A549 (cell line): ENCODE measurements at regions not wholly inside any gene's neighbourhood (a gene's known extent, or its start where the extent isn't known, plus 50 kb on each side); places are given as distances from the start of the nearest gene placed in this dataset.

Experiments used
- ATAC-seq, 2 experiments: fragments of 200-7000 bp in 1 of 2; fragments of >200 bp in 1 of 2; cut with Nextera tagmentation in 1 of 2; cut with Tn5 transposase in 1 of 2; 3 replicates each; pipeline versions ENCODE4 v1.8.0 to v1.9.1; 2018 to 2020; ENCODE audit warnings: mild to moderate bottlenecking in 1 of 2, moderate library complexity in 1 of 2
- CTCF ChIA-PET: fragments of 300-600 bp; sonication (Branson Sonifier 250); formaldehyde crosslinking; extraction: SDS; loops from one replicate; lab custom pipeline; 2021; ENCODE audit warnings: antibody characterized with exemption, inconsistent platforms; lab: Yijun Ruan, JAX
- POLR2A ChIA-PET: fragments of 350-600 bp; formaldehyde crosslinking; extraction: SDS; loops from one replicate; lab custom pipeline; 2021; ENCODE audit warnings: antibody characterized with exemption, inconsistent platforms; lab: Yijun Ruan, JAX
- DNase-seq, 2 experiments: peaks; one replicate each; pipeline versions ENCODE4 v3.0.0 to v3.0.0-alpha.2; 2011 to 2016; ENCODE audit warnings: low read depth in 1 of 2, low spot score in 1 of 2
- FAIRE-seq: peaks from 2 replicates; lab custom pipeline; 2011; peaks lifted over from hg19 to GRCh38; lab: Jason Lieb, UNC
- H3K27ac ChIP-seq, 2 experiments: fragments of >200 bp; sonication (Bioruptor Twin); formaldehyde crosslinking; 3 replicates each; pipeline ENCODE4 v1.5.1; 2016 to 2017
- H3K4me1 ChIP-seq: fragments of >200 bp; sonication (Bioruptor Twin); formaldehyde crosslinking; 3 replicates; pipeline ENCODE4 v1.6.1; 2016
- H3K4me2 ChIP-seq: fragments of >200 bp; sonication (Bioruptor Twin); formaldehyde crosslinking; 3 replicates; pipeline ENCODE4 v1.6.1; 2016
- H3K4me3 ChIP-seq: fragments of >200 bp; sonication (Bioruptor Twin); formaldehyde crosslinking; 3 replicates; pipeline ENCODE4 v1.5.1; 2016
- H3K9me3 ChIP-seq: fragments of >200 bp; sonication (Bioruptor Twin); formaldehyde crosslinking; 3 replicates; pipeline ENCODE4 v1.6.1; 2016
- CBX2 ChIP-seq: fragments of 200-600 bp; sonication (generic); IDR thresholded peaks from 2 replicates; pipeline ENCODE4 v1.6.1; 2016; ENCODE audit warnings: low read depth, mild to moderate bottlenecking, borderline replicate concordance
- CBX8 ChIP-seq: fragments of 200-600 bp; sonication (generic); IDR thresholded peaks from 2 replicates; pipeline ENCODE4 v1.6.1; 2016
- CEBPB ChIP-seq, 2 experiments: fragments of >200 bp in 1 of 2; sonication (Bioruptor Twin) in 1 of 2; formaldehyde crosslinking in 1 of 2; IDR thresholded peaks; 2 replicates each; pipeline ENCODE4 v1.6.1; 2012 to 2016
- EHMT2 ChIP-seq: fragments of 200-600 bp; sonication (generic); IDR thresholded peaks from 2 replicates; pipeline ENCODE4 v1.6.1; 2016; ENCODE audit warnings: antibody characterized with exemption, low read depth, mild to moderate bottlenecking, moderate library complexity
- EP300 ChIP-seq, 2 experiments: fragments of >200 bp; sonication (Bioruptor Twin); formaldehyde crosslinking; IDR thresholded peaks; 2 replicates in 1 of 2; 3 replicates in 1 of 2; pipeline ENCODE4 v1.6.1; 2016 to 2017
- ESRRA ChIP-seq: fragments of 150-350 bp; IDR thresholded peaks from 2 replicates; pipeline ENCODE4 v1.6.1; 2014; ENCODE audit warnings: mild to moderate bottlenecking, low read length, borderline replicate concordance
- FOSB ChIP-seq: fragments of 250-450 bp; sonication (Bioruptor Pico); IDR thresholded peaks from 2 replicates; pipeline ENCODE4 v1.5.0; 2020; ENCODE audit warnings: mild to moderate bottlenecking, moderate library complexity
- FOSL2 ChIP-seq, 2 experiments: fragments of 450-650 bp in 1 of 2; fragments of >200 bp in 1 of 2; sonication (Bioruptor Twin) in 1 of 2; formaldehyde crosslinking; IDR thresholded peaks; 2 replicates each; pipeline versions ENCODE4 v1.5.0 to v1.6.1; 2016 to 2020; ENCODE audit warnings: mild to moderate bottlenecking in 1 of 2, moderate library complexity in 1 of 2
- FOXS1 ChIP-seq: fragments of 250-450 bp; sonication (Bioruptor Pico); IDR thresholded peaks from 2 replicates; pipeline ENCODE4 v1.5.0; 2020; ENCODE audit warnings: mild to moderate bottlenecking, moderate library complexity
- GATA3 ChIP-seq: IDR thresholded peaks from 2 replicates; pipeline ENCODE4 v1.6.1; 2012; ENCODE audit warnings: borderline replicate concordance
- HDAC2 ChIP-seq: fragments of 200-600 bp; sonication (generic); IDR thresholded peaks from 2 replicates; pipeline ENCODE4 v1.6.1; 2016
- HEYL ChIP-seq: fragments of 250-450 bp; sonication (Bioruptor Pico); IDR thresholded peaks from 2 replicates; pipeline ENCODE4 v1.8.0; 2021; ENCODE audit warnings: mild to moderate bottlenecking, moderate library complexity
- HOXB5 ChIP-seq: fragments of 250-450 bp; sonication (Bioruptor Pico); IDR thresholded peaks from 2 replicates; pipeline ENCODE4 v1.5.0; 2020; ENCODE audit warnings: mild to moderate bottlenecking, moderate library complexity
- JUN ChIP-seq, 2 experiments: fragments of >200 bp; sonication (Bioruptor Twin); formaldehyde crosslinking; IDR thresholded peaks; 2 replicates in 1 of 2; 3 replicates in 1 of 2; pipeline ENCODE4 v1.6.1; 2016 to 2017
- KDM1A ChIP-seq: fragments of 200-600 bp; sonication (generic); IDR thresholded peaks from 2 replicates; pipeline ENCODE4 v1.6.1; 2016; ENCODE audit warnings: low read depth, mild to moderate bottlenecking
- KDM5A ChIP-seq: fragments of 200-600 bp; sonication (generic); IDR thresholded peaks from 2 replicates; pipeline ENCODE4 v1.6.1; 2016; ENCODE audit warnings: antibody characterized with exemption, mild to moderate bottlenecking
- MAX ChIP-seq: IDR thresholded peaks from 2 replicates; pipeline ENCODE4 v1.6.1; 2012
- MYC ChIP-seq: IDR thresholded peaks from 2 replicates; pipeline ENCODE4 v1.6.1; 2012; ENCODE audit warnings: mild to moderate bottlenecking, inconsistent platforms, low read length, improper control_type of control experiment, borderline replicate concordance
- NPAS2 ChIP-seq: fragments of 250-450 bp; sonication (Bioruptor Pico); IDR thresholded peaks from 2 replicates; pipeline ENCODE4 v1.8.0; 2022; ENCODE audit warnings: mild to moderate bottlenecking, moderate library complexity, borderline replicate concordance
- PHF8 ChIP-seq: fragments of 200-600 bp; sonication (generic); IDR thresholded peaks from 2 replicates; pipeline ENCODE4 v1.6.1; 2016; ENCODE audit warnings: low read depth, mild to moderate bottlenecking, antibody characterized with exemption, moderate library complexity, borderline replicate concordance
- POLR2A ChIP-seq: IDR thresholded peaks from 2 replicates; pipeline ENCODE4 v1.6.1; 2012; ENCODE audit warnings: mild to moderate bottlenecking, low read length
- RAD21 ChIP-seq, 2 experiments: fragments of >200 bp in 1 of 2; sonication (Bioruptor Twin) in 1 of 2; formaldehyde crosslinking in 1 of 2; IDR thresholded peaks in 1 of 2; conservative IDR thresholded peaks in 1 of 2; 2 replicates in 1 of 2; 3 replicates in 1 of 2; pipeline ENCODE4 v1.6.1; 2012 to 2018; ENCODE audit warnings: inconsistent platforms in 1 of 2
- RARB ChIP-seq: fragments of 250-450 bp; sonication (Bioruptor Pico); IDR thresholded peaks from 2 replicates; pipeline ENCODE4 v1.8.0; 2021; ENCODE audit warnings: mild to moderate bottlenecking, moderate library complexity
- REST ChIP-seq: fragments of 200-600 bp; sonication (generic); IDR thresholded peaks from 2 replicates; pipeline ENCODE4 v1.6.1; 2016; ENCODE audit warnings: antibody characterized with exemption, mild to moderate bottlenecking, moderate library complexity
- RFX5 ChIP-seq: fragments of 450-650 bp; IDR thresholded peaks from 2 replicates; pipeline ENCODE4 v1.7.1; 2014; ENCODE audit warnings: antibody characterized with exemption, mild to moderate bottlenecking, moderate library complexity
- SREBF2 ChIP-seq: fragments of 450-650 bp; IDR thresholded peaks from 2 replicates; pipeline ENCODE4 v1.6.1; 2014; ENCODE audit warnings: mild to moderate bottlenecking, moderate library complexity
- TFCP2L1 ChIP-seq: fragments of 250-450 bp; sonication (Bioruptor Pico); IDR thresholded peaks from 2 replicates; pipeline ENCODE4 v1.5.0; 2021; ENCODE audit warnings: mild to moderate bottlenecking
- ZC3H11A ChIP-seq: fragments of 450-650 bp; IDR thresholded peaks from 2 replicates; pipeline ENCODE4 v1.6.1; 2014; ENCODE audit warnings: antibody characterized with exemption, mild to moderate bottlenecking
- ZFP36 ChIP-seq: fragments of 450-650 bp; IDR thresholded peaks from 2 replicates; pipeline ENCODE4 v1.6.1; 2014; ENCODE audit warnings: borderline replicate concordance; ENCODE audit not compliant: partially characterized antibody
- WGBS: methylation state at CpG from one replicate; pipeline ENCODE4 v1.1.6; 2017; ENCODE audit errors: missing lambda C conversion rate; 5-methylcytosine and 5-hydroxymethylcytosine counted together
- TF ChIP-seq, protein P1 (sequence below): fragments of 150-350 bp; IDR thresholded peaks from 2 replicates; pipeline ENCODE4 v1.6.1; 2014; ENCODE audit warnings: low read depth, mild to moderate bottlenecking, low read length

GRCh38 chr5:10853154-10853553 is 92.1 kb upstream of the DAP start:
- POLR2A ChIA-PET, result no interaction called here
- no peak for ATAC-seq
- H3K4me3 ChIP-seq, result no peak overlapping the region
- TF ChIP-seq KDM1A, result no peak
- TF ChIP-seq ZFP36, result no peak
- no peak for TF ChIP-seq REST
- TF ChIP-seq RFX5, result no peak
- no peak for TF ChIP-seq HEYL (CRISPR knock-in tag)
- no peak for TF ChIP-seq PHF8
- no peak for TF ChIP-seq GATA3
- no peak for TF ChIP-seq CBX2
- TF ChIP-seq MYC, result no peak
- TF ChIP-seq HDAC2, result no peak
- no peak for TF ChIP-seq NPAS2 (CRISPR knock-in tag)
- TF ChIP-seq FOXS1 (CRISPR knock-in tag), result no peak
- no peak for TF ChIP-seq RARB (CRISPR knock-in tag)
- no peak for TF ChIP-seq CBX8
- no peak for TF ChIP-seq FOSB (CRISPR knock-in tag)
- no peak for TF ChIP-seq JUN (IDR thresholded peaks at IDR 0.05)
- TF ChIP-seq ZC3H11A, result no peak
- TF ChIP-seq SREBF2, result no peak
- WGBS, result 8% methylated on average over 3 of the region's 3 CpGs
- CTCF ChIA-PET, result interaction anchor here (1.5 to 1.6 kb wide), 2 partner anchors 11 to 1170 kb away, joined by 3 to 6 read pairs; no protein-coding TSS in a partner anchor
- H3K27ac ChIP-seq, result no peak overlapping the region
- DNase-seq, result no peak
- H3K4me1 ChIP-seq, result no peaks in the 10 kb centered on the region
- H3K9me3 ChIP-seq, result no peaks in the 10 kb centered on the region
- no peak for FAIRE-seq
- no peak overlapping the region for H3K4me2 ChIP-seq

DNA sequence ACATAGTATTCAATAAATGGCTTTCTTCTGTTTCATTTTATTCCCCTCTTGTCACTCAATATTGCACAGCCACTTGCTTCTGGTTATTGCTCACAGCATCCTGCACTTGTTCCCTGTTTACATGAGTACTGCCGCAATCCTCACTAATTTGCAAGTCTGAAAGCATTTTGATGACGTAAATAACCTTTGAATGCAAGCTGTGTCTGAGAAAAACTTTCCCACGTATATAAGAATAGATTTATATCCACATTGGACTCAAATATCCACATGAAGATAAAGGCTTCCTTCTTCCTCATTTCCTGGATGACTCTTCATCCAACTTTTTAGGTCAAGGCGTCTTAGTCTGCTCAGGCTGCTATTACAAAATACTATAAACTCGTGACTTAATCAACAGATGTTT is 88.2 kb upstream of the DAP start:
- CTCF ChIA-PET, result no interaction called here
- no peak for TF ChIP-seq EHMT2
- no peak for TF ChIP-seq EP300 (IDR thresholded peaks at IDR 0.05)
- TF ChIP-seq CBX8, result no peak
- no peak for TF ChIP-seq ESRRA
- no peak for TF ChIP-seq RAD21 (conservative IDR thresholded peaks at IDR 0.05 in 1 of 2, IDR thresholded peaks at IDR 0.05 in 1 of 2)
- TF ChIP-seq POLR2A, result no peak
- TF ChIP-seq KDM5A, result no peak
- TF ChIP-seq, protein P1, sequence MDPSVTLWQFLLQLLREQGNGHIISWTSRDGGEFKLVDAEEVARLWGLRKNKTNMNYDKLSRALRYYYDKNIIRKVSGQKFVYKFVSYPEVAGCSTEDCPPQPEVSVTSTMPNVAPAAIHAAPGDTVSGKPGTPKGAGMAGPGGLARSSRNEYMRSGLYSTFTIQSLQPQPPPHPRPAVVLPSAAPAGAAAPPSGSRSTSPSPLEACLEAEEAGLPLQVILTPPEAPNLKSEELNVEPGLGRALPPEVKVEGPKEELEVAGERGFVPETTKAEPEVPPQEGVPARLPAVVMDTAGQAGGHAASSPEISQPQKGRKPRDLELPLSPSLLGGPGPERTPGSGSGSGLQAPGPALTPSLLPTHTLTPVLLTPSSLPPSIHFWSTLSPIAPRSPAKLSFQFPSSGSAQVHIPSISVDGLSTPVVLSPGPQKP, result no peak
- TF ChIP-seq HEYL (CRISPR knock-in tag), result no peak
- no peak for TF ChIP-seq HOXB5 (CRISPR knock-in tag)
- TF ChIP-seq MAX, result no peak
- no peak for TF ChIP-seq ZFP36
- no peak for TF ChIP-seq KDM1A
- no peak for TF ChIP-seq FOSL2 (IDR thresholded peaks at IDR 0.05)
- no peak for TF ChIP-seq FOSL2 (CRISPR knock-in tag; IDR thresholded peaks at IDR 0.05)
- no peak for TF ChIP-seq CEBPB (IDR thresholded peaks at IDR 0.05)
- no peak for TF ChIP-seq HDAC2
- no peak for TF ChIP-seq NPAS2 (CRISPR knock-in tag)
- TF ChIP-seq TFCP2L1 (CRISPR knock-in tag), result no peak
- TF ChIP-seq PHF8, result no peak
- Histone ChIP-seq H3K4me1 (no peaks in the 10 kb centered on the region), H3K27ac (no peak overlapping the region), H3K4me2 (no peak overlapping the region), H3K4me3 (no peak overlapping the region), H3K9me3 (no peaks in the 10 kb centered on the region)
- no peak for FAIRE-seq
- DNase-seq, result peak in 1 of 2 experiments; percentile 11
- WGBS, result 10% methylated on average over 5 of the region's 5 CpGs
- ATAC-seq, result no peak
- POLR2A ChIA-PET, result no interaction called here
